Breast epithelium (tissue), 4 donors: ENCODE measurements at regions not wholly inside any gene's neighbourhood (a gene's known extent, or its start where the extent isn't known, plus 50 kb on each side); places are given as distances from the start of the nearest gene placed in this dataset.

ENCODE experiments used
- DNase-seq, 2 donors: peaks; one replicate each; pipeline ENCODE4 v3.0.0-alpha.2; 2019; ENCODE audit warnings: low spot score in 2 of 2
- H3K27ac ChIP-seq, 2 donors: fragments of 200-600 bp; sonication (generic) in 1 of 2; one replicate each; pipeline ENCODE4 v1.5.1; 2016 to 2019; ENCODE audit warnings: mild to moderate bottlenecking in 1 of 2
- H3K27me3 ChIP-seq, 2 donors: fragments of 200-600 bp; sonication (generic) in 1 of 2; one replicate each; pipeline versions ENCODE4 v1.5.1 to v1.6.0; 2017 to 2019; ENCODE audit warnings: control low read depth in 1 of 2, mild to moderate bottlenecking in 1 of 2
- H3K36me3 ChIP-seq: fragments of 200-600 bp; one replicate; pipeline ENCODE4 v1.5.1; 2019
- H3K4me1 ChIP-seq, 2 donors: fragments of 200-600 bp; sonication (generic); one replicate each; pipeline ENCODE4 v1.5.1; 2016 to 2019; ENCODE audit warnings: control low read depth in 1 of 2
- H3K4me3 ChIP-seq, 3 donors: fragments of 200-600 bp; sonication (generic); 1 replicate in 2 of 3; 2 replicates in 1 of 3; pipeline ENCODE4 v1.5.1; 2016 to 2019; ENCODE audit warnings: mild to moderate bottlenecking in 3 of 3, moderate library complexity in 2 of 3
- H3K9me3 ChIP-seq, 2 donors: fragments of 200-600 bp; sonication (generic) in 1 of 2; one replicate each; pipeline ENCODE4 v1.5.1; 2016 to 2019; ENCODE audit warnings: control low read depth in 1 of 2
- CTCF ChIP-seq, 3 donors: fragments of 450-650 bp; IDR thresholded peaks; one replicate each; pipeline ENCODE4 v1.5.1; 2016 to 2017; ENCODE audit warnings: antibody characterized with exemption in 3 of 3, mild to moderate bottlenecking in 3 of 3, moderate library complexity in 3 of 3
- POLR2A ChIP-seq: fragments of 450-650 bp; IDR thresholded peaks from one replicate; pipeline ENCODE4 v1.6.1; 2016; ENCODE audit warnings: antibody characterized with exemption, mild to moderate bottlenecking, moderate library complexity
- POLR2AphosphoS5 ChIP-seq, 3 donors: sonication (generic); formaldehyde crosslinking; IDR thresholded peaks; one replicate each; pipeline ENCODE4 v1.6.1; 2017; ENCODE audit warnings: antibody characterized with exemption in 3 of 3
- intact Hi-C: fragments of 100-400 bp; cut with DNase I; formaldehyde crosslinking; loops from one replicate; pipeline ENCODE4 v1.15.1; 2023; ENCODE audit warnings: low total_unique reads

GRCh38 chr22:49198705-49199084 is 629.0 kb downstream of the BRD1 start:
- Histone ChIP-seq H3K9me3 (no peaks in the 10 kb centered on the region), H3K27ac (no peak overlapping the region), H3K4me3 (no peak overlapping the region), H3K27me3 (peaks cover 0 to 69% of the 10 kb centered on the region in 2 donors), H3K36me3 (no peaks in the 10 kb centered on the region), H3K4me1 (no peaks in the 10 kb centered on the region)
- TF ChIP-seq POLR2AphosphoS5 (IDR thresholded peaks at IDR 0.05) (no peak), CTCF (IDR thresholded peaks at IDR 0.05) (no peak), POLR2A (no peak)
- intact Hi-C loops, result no loop called here
- peak in 1 of 2 donors; percentile 46 for DNase-seq

GRCh38 chr22:49197986-49198704 is 629.5 kb downstream of the BRD1 start:
- no peaks in the 10 kb centered on the region for H3K4me1 ChIP-seq
- H3K36me3 ChIP-seq, result no peaks in the 10 kb centered on the region
- H3K4me3 ChIP-seq, result no peak overlapping the region
- peaks cover 0 to 69% of the 10 kb centered on the region in 2 donors for H3K27me3 ChIP-seq
- TF ChIP-seq POLR2AphosphoS5 (IDR thresholded peaks at IDR 0.05) (no peak), POLR2A (no peak), CTCF (IDR thresholded peaks at IDR 0.05) (no peak)
- no peaks in the 10 kb centered on the region for H3K9me3 ChIP-seq
- DNase-seq, result peak in 1 of 2 donors; percentile 31
- intact Hi-C loops, result no loop called here
- no peak overlapping the region for H3K27ac ChIP-seq

GRCh38 chr22:49197505-49197904 is 630.2 kb downstream of the BRD1 start:
- peak in 1 of 2 donors; percentile 45 for DNase-seq
- TF ChIP-seq POLR2AphosphoS5 (IDR thresholded peaks at IDR 0.05) (no peak), CTCF (IDR thresholded peaks at IDR 0.05) (no peak), POLR2A (no peak)
- intact Hi-C loops, result no loop called here

GRCh38 chr22:49196046-49196511 is 631.6 kb downstream of the BRD1 start:
- intact Hi-C loops, result no loop called here

More at GRCh38 chr22:49197505-49197904, 630.2 kb downstream of the BRD1 start:
- H3K9me3 ChIP-seq, result no peaks in the 10 kb centered on the region
- H3K27ac ChIP-seq, result no peak overlapping the region
- no peak overlapping the region for H3K4me3 ChIP-seq
- no peaks in the 10 kb centered on the region for H3K36me3 ChIP-seq
- peaks cover 0 to 70% of the 10 kb centered on the region in 2 donors for H3K27me3 ChIP-seq
- H3K4me1 ChIP-seq, result no peaks in the 10 kb centered on the region

More at GRCh38 chr22:49196046-49196511, 631.6 kb downstream of the BRD1 start:
- Histone ChIP-seq H3K4me3 (no peak overlapping the region), H3K4me1 (no peaks in the 10 kb centered on the region), H3K9me3 (no peaks in the 10 kb centered on the region), H3K27ac (no peak overlapping the region), H3K36me3 (no peaks in the 10 kb centered on the region), H3K27me3 (peaks cover 0 to 76% of the 10 kb centered on the region in 2 donors)
- DNase-seq, result peak in 1 of 2 donors; percentile 40
- TF ChIP-seq POLR2A, result no peak
- TF ChIP-seq CTCF (IDR thresholded peaks at IDR 0.05), result no peak
- no peak for TF ChIP-seq POLR2AphosphoS5 (IDR thresholded peaks at IDR 0.05)
